ENCODE measurements at regions not wholly inside any gene's neighbourhood (a gene's known extent, or its start where the extent isn't known, plus 50 kb on each side); places are given as distances from the start of the nearest gene placed in this dataset.

GRCh38 chr3:1855841-1856240 lies 242.8 kb upstream of the CNTN4 start:
- no peak for DNase-seq (ENCODE audit: low spot score in 2 of 2)
- TF ChIP-seq POLR2A (IDR thresholded peaks at IDR 0.05) (no peak), CTCF (IDR thresholded peaks at IDR 0.05) (no peak)
- no peak overlapping the region for H3K4me3 ChIP-seq (ENCODE audit: low read depth, poor library complexity, severe bottlenecking)
- intact Hi-C loops (cut with DNase I; ENCODE audit: low total_unique reads), result no loop called here
- 60 to 64% methylated on average over 3 of the region's 3 CpGs for WGBS, 2 donors

GRCh38 chr3:1870738-1871137 lies 227.9 kb upstream of the CNTN4 start:
- TF ChIP-seq POLR2A (IDR thresholded peaks at IDR 0.05) (no peak), CTCF (IDR thresholded peaks at IDR 0.05) (no peak)
- 92 to 96% methylated on average over 7 of the region's 7 CpGs for WGBS, 2 donors
- no peak overlapping the region for H3K4me3 ChIP-seq (ENCODE audit: low read depth, poor library complexity, severe bottlenecking)
- intact Hi-C loops (cut with DNase I; ENCODE audit: low total_unique reads), result no loop called here
- DNase-seq (ENCODE audit: low spot score in 2 of 2), result no peak

- intact Hi-C loops (cut with DNase I; ENCODE audit: low total_unique reads), result no loop called here
- H3K4me3 ChIP-seq (ENCODE audit: low read depth, poor library complexity, severe bottlenecking), result no peak overlapping the region
- TF ChIP-seq POLR2A (IDR thresholded peaks at IDR 0.05), result no peak
- no peak for TF ChIP-seq CTCF (IDR thresholded peaks at IDR 0.05)
- 42 to 53% methylated on average over 1 of the region's 1 CpG for WGBS, 2 donors
- no peak for DNase-seq (ENCODE audit: low spot score in 2 of 2)
Measured at GRCh38 chr3:1883534-1883933, 215.1 kb upstream of the CNTN4 start.

GRCh38 chr3:1892459-1892858 lies 206.2 kb upstream of the CNTN4 start:
- intact Hi-C loops (cut with DNase I; ENCODE audit: low total_unique reads), result no loop called here
- no peak overlapping the region for H3K4me3 ChIP-seq (ENCODE audit: low read depth, poor library complexity, severe bottlenecking)
- 75 to 78% methylated on average over 2 of the region's 2 CpGs for WGBS, 2 donors
- no peak for DNase-seq (ENCODE audit: low spot score in 2 of 2)
- TF ChIP-seq CTCF (IDR thresholded peaks at IDR 0.05), result no peak
- no peak for TF ChIP-seq POLR2A (IDR thresholded peaks at IDR 0.05)

GRCh38 chr3:1902416-1902815 lies 196.2 kb upstream of the CNTN4 start:
- no peak for TF ChIP-seq POLR2A (IDR thresholded peaks at IDR 0.05)
- TF ChIP-seq CTCF (IDR thresholded peaks at IDR 0.05), result no peak

GRCh38 chr3:1903111-1903510 lies 195.6 kb upstream of the CNTN4 start:
- no peak for DNase-seq (ENCODE audit: low spot score in 2 of 2)
- 76 to 81% methylated on average over 3 of the region's 3 CpGs for WGBS, 2 donors
- TF ChIP-seq CTCF (IDR thresholded peaks at IDR 0.05), result no peak
- no peak for TF ChIP-seq POLR2A (IDR thresholded peaks at IDR 0.05)
- no peak overlapping the region for H3K4me3 ChIP-seq (ENCODE audit: low read depth, poor library complexity, severe bottlenecking)
- intact Hi-C loops (cut with DNase I; ENCODE audit: low total_unique reads), result no loop called here

More at GRCh38 chr3:1902416-1902815, 196.2 kb upstream of the CNTN4 start:
- H3K4me3 ChIP-seq (ENCODE audit: low read depth, poor library complexity, severe bottlenecking), result no peak overlapping the region
- 82% methylated on average over 4 of the region's 4 CpGs for WGBS, 2 donors
- DNase-seq (ENCODE audit: low spot score in 2 of 2), result no peak
- intact Hi-C loops (cut with DNase I; ENCODE audit: low total_unique reads), result no loop called here

Data from lower leg skin (tissue), 4 donors.